HEK293 (cell line): ENCODE measurements at regions not wholly inside any gene's neighbourhood (a gene's known extent, or its start where the extent isn't known, plus 50 kb on each side); places are given as distances from the start of the nearest gene placed in this dataset.

Source experiments
- CTCF ChIP-seq: fragments of 450-650 bp; formaldehyde crosslinking; IDR thresholded peaks from 2 replicates; pipeline ENCODE4 v1.5.1; 2016; ENCODE audit warnings: missing biosample characterization, missing genetic modification characterization
- GLI4 ChIP-seq: fragments of 450-650 bp; formaldehyde crosslinking; IDR thresholded peaks from 2 replicates; pipeline ENCODE4 v1.5.1; 2016; ENCODE audit warnings: missing biosample characterization, missing genetic modification characterization
- KLF16 ChIP-seq: fragments of 450-650 bp; formaldehyde crosslinking; IDR thresholded peaks from 2 replicates; pipeline ENCODE4 v1.5.1; 2017; ENCODE audit warnings: missing biosample characterization, missing genetic modification characterization
- REST ChIP-seq: fragments of 450-650 bp; formaldehyde crosslinking; IDR thresholded peaks from 2 replicates; pipeline ENCODE4 v1.5.1; 2016; ENCODE audit warnings: missing biosample characterization, missing genetic modification characterization
- SP2 ChIP-seq: fragments of 450-650 bp; formaldehyde crosslinking; IDR thresholded peaks from 2 replicates; pipeline ENCODE4 v1.5.1; 2016; ENCODE audit warnings: missing biosample characterization, missing genetic modification characterization
- ZNF10 ChIP-seq: fragments of 450-650 bp; formaldehyde crosslinking; IDR thresholded peaks from 2 replicates; pipeline ENCODE4 v1.5.1; 2017; ENCODE audit warnings: missing biosample characterization, missing genetic modification characterization
- ZNF121 ChIP-seq: fragments of 450-650 bp; formaldehyde crosslinking; IDR thresholded peaks from 2 replicates; pipeline ENCODE4 v1.5.1; 2016; ENCODE audit warnings: missing biosample characterization, missing genetic modification characterization
- ZNF138 ChIP-seq: fragments of 450-650 bp; formaldehyde crosslinking; IDR thresholded peaks from 2 replicates; pipeline ENCODE4 v1.5.1; 2016; ENCODE audit warnings: missing biosample characterization, missing genetic modification characterization, borderline replicate concordance
- ZNF174 ChIP-seq: fragments of 450-650 bp; formaldehyde crosslinking; IDR thresholded peaks from 2 replicates; pipeline ENCODE4 v1.5.0; 2017; ENCODE audit warnings: missing biosample characterization, mild to moderate bottlenecking, missing genetic modification characterization
- ZNF23 ChIP-seq: fragments of 450-650 bp; formaldehyde crosslinking; IDR thresholded peaks from 2 replicates; pipeline ENCODE4 v1.5.1; 2016; ENCODE audit warnings: missing biosample characterization, missing genetic modification characterization, borderline replicate concordance
- ZNF274 ChIP-seq, 2 experiments: fragments of 200-500 bp in 1 of 2; fragments of 450-650 bp in 1 of 2; sonication (Bioruptor generic) in 1 of 2; formaldehyde crosslinking in 1 of 2; IDR thresholded peaks; 2 replicates each; pipeline versions ENCODE4 v1.5.1 to v1.6.1; 2014 to 2016; ENCODE audit warnings: borderline replicate concordance in 1 of 2, inconsistent platforms in 1 of 2, low read length in 1 of 2, missing biosample characterization in 1 of 2, missing genetic modification characterization in 1 of 2
- ZNF280C ChIP-seq: fragments of 450-650 bp; formaldehyde crosslinking; IDR thresholded peaks from 2 replicates; pipeline ENCODE4 v1.5.1; 2016; ENCODE audit warnings: missing biosample characterization, missing genetic modification characterization
- ZNF302 ChIP-seq: fragments of 450-650 bp; formaldehyde crosslinking; IDR thresholded peaks from 2 replicates; pipeline ENCODE4 v1.5.1; 2016; ENCODE audit warnings: missing biosample characterization, missing genetic modification characterization, low read depth
- ZNF404 ChIP-seq: fragments of 450-650 bp; formaldehyde crosslinking; IDR thresholded peaks from 2 replicates; pipeline ENCODE4 v1.5.1; 2017; ENCODE audit warnings: missing biosample characterization, missing genetic modification characterization

- TF ChIP-seq CTCF (no peak), GLI4 (no peak), ZNF302 (tag by site-specific recombination) (no peak), ZNF138 (tag by site-specific recombination) (no peak), SP2 (tag by site-specific recombination) (no peak), KLF16 (tag by site-specific recombination) (no peak), REST (tag by site-specific recombination) (no peak), ZNF121 (tag by site-specific recombination) (no peak), ZNF23 (no peak), ZNF280C (tag by site-specific recombination) (no peak), ZNF10 (tag by site-specific recombination) (no peak), ZNF404 (tag by site-specific recombination) (no peak), ZNF174 (tag by site-specific recombination) (no peak), ZNF274 (IDR thresholded peaks at IDR 0.05; ENCODE audit: low read length) (no peak), ZNF274 (tag by site-specific recombination; IDR thresholded peaks at IDR 0.05; ENCODE audit: borderline replicate concordance) (no peak)
Observed at GRCh38 chr13:26910754-26911465, 150.3 kb upstream of the GPR12 start.
